Endothelial cell of umbilical vein (primary cell): ENCODE measurements at regions not wholly inside any gene's neighbourhood (a gene's known extent, or its start where the extent isn't known, plus 50 kb on each side); places are given as distances from the start of the nearest gene placed in this dataset.

ENCODE experiments used
- BruUV-seq: library from RNA; stranded (reverse); fragments of 400-500 nt; replicated peaks from 2 replicates; lab custom pipeline; 2021; lab: Mats Ljungman, UMichigan
- CTCF ChIA-PET: fragments of 300-600, 350-600 bp; sonication (Branson Sonifier 250); formaldehyde crosslinking; loops from one replicate; lab custom pipeline; 2021; ENCODE audit warnings: antibody characterized with exemption, inconsistent platforms; lab: Charles Lee
- POLR2A ChIA-PET: fragments of 300-600, 350-600 bp; sonication (Branson Sonifier 250); formaldehyde crosslinking; loops from one replicate; lab custom pipeline; 2021; ENCODE audit warnings: antibody characterized with exemption, inconsistent platforms; lab: Charles Lee
- DNase-seq: peaks from one replicate; pipeline ENCODE4 v3.0.0-alpha.2; 2011; ENCODE audit warnings: low read depth, low spot score
- FAIRE-seq: peaks from 2 replicates; lab custom pipeline; 2011; peaks lifted over from hg19 to GRCh38; lab: Jason Lieb, UNC
- H2AFZ ChIP-seq: 2 replicates; pipeline ENCODE4 v1.6.0; 2012; ENCODE audit warnings: low read depth, low read length, control low read depth, inconsistent platforms
- H3K27ac ChIP-seq: 2 replicates; pipeline ENCODE4 v1.5.1; 2011; ENCODE audit warnings: low read depth, mild to moderate bottlenecking, control low read depth, low read length, moderate library complexity; ENCODE audit not compliant: insufficient read depth
- H3K27me3 ChIP-seq, 2 experiments: 2 replicates each; pipeline versions ENCODE4 v1.6.0 to v1.6.1; 2011; ENCODE audit warnings: low read length in 2 of 2, mixed read lengths in 1 of 2; ENCODE audit not compliant: control insufficient read depth in 2 of 2, insufficient read depth in 2 of 2
- H3K36me3 ChIP-seq, 2 experiments: 2 replicates in 1 of 2; 3 replicates in 1 of 2; pipeline ENCODE4 v1.5.1; 2011; ENCODE audit warnings: low read length in 2 of 2, mild to moderate bottlenecking in 1 of 2, moderate library complexity in 1 of 2; ENCODE audit not compliant: control insufficient read depth in 2 of 2, insufficient read depth in 2 of 2; ENCODE audit errors: extremely low read depth in 1 of 2
- H3K4me1 ChIP-seq: 3 replicates; pipeline ENCODE4 v1.5.1; 2011; ENCODE audit warnings: mild to moderate bottlenecking, low read length; ENCODE audit not compliant: control insufficient read depth, insufficient read depth; ENCODE audit errors: extremely low read depth
- H3K4me2 ChIP-seq: 2 replicates; pipeline ENCODE4 v1.6.1; 2011; ENCODE audit warnings: low read length, control low read depth, mixed read lengths; ENCODE audit not compliant: insufficient read depth
- H3K4me3 ChIP-seq, 3 experiments: fragments of 200-600 bp in 1 of 3; sonication (generic), shearing (Covaris generic) in 1 of 3; replicated peaks in 1 of 3; 2 replicates each; pipeline ENCODE4 v1.5.1; 2011 to 2016; ENCODE audit warnings: control low read depth in 3 of 3, low read length in 3 of 3, mild to moderate bottlenecking in 2 of 3, inconsistent platforms in 1 of 3, low read depth in 1 of 3, moderate library complexity in 1 of 3; ENCODE audit not compliant: insufficient read depth in 1 of 3
- H3K79me2 ChIP-seq: 2 replicates; pipeline ENCODE4 v1.6.0; 2012; ENCODE audit warnings: low read length, inconsistent platforms; ENCODE audit not compliant: control insufficient read depth, insufficient read depth
- H3K9ac ChIP-seq: replicated peaks from 2 replicates; pipeline ENCODE3; 2011; ENCODE audit warnings: low read length, control low read depth; ENCODE audit not compliant: insufficient read depth; ENCODE audit errors: extremely low read depth
- H3K9me1 ChIP-seq: replicated peaks from 3 replicates; pipeline ENCODE4 v1.6.0; 2011; ENCODE audit warnings: mild to moderate bottlenecking, low read length; ENCODE audit not compliant: control insufficient read depth, insufficient read depth; ENCODE audit errors: extremely low read depth
- H3K9me3 ChIP-seq: replicated peaks from 2 replicates; pipeline ENCODE4 v1.5.1; 2012; ENCODE audit warnings: low read length, inconsistent platforms; ENCODE audit not compliant: control insufficient read depth, insufficient read depth
- H4K20me1 ChIP-seq: replicated peaks from 2 replicates; pipeline ENCODE3; 2011; ENCODE audit warnings: mild to moderate bottlenecking, low read length; ENCODE audit not compliant: control insufficient read depth, insufficient read depth; ENCODE audit errors: extremely low read depth
- CTCF ChIP-seq, 2 donors: IDR thresholded peaks; 1 replicate in 1 of 2; 2 replicates in 1 of 2; pipeline ENCODE4 v1.5.1; 2011; ENCODE audit warnings: low read length in 2 of 2, mild to moderate bottlenecking in 2 of 2, moderate library complexity in 2 of 2, control low read depth in 1 of 2, inconsistent platforms in 1 of 2, low read depth in 1 of 2; ENCODE audit not compliant: insufficient read depth in 1 of 2; ENCODE audit errors: extremely low read depth in 1 of 2
- EZH2 ChIP-seq: IDR thresholded peaks from 2 replicates; pipeline ENCODE4 v1.6.1; 2012; ENCODE audit warnings: borderline replicate concordance, low read depth, mild to moderate bottlenecking, moderate library complexity, low read length, inconsistent platforms; ENCODE audit not compliant: severe bottlenecking
- FOS ChIP-seq: IDR thresholded peaks from 2 replicates; pipeline ENCODE4 v1.6.1; 2011; ENCODE audit warnings: mild to moderate bottlenecking, low read length, moderate library complexity, borderline replicate concordance; ENCODE audit not compliant: insufficient read depth
- GATA2 ChIP-seq: IDR thresholded peaks from 2 replicates; pipeline ENCODE4 v1.7.0; 2011; ENCODE audit warnings: low read depth, mild to moderate bottlenecking, moderate library complexity, mixed read lengths, low read length; ENCODE audit not compliant: insufficient read length, insufficient read depth
- JUN ChIP-seq: IDR thresholded peaks from 2 replicates; pipeline ENCODE4 v1.6.1; 2011; ENCODE audit warnings: borderline replicate concordance, low read depth; ENCODE audit not compliant: insufficient read length, insufficient read depth
- MAX ChIP-seq: IDR thresholded peaks from 2 replicates; pipeline ENCODE4 v1.6.1; 2011; ENCODE audit not compliant: insufficient read depth, insufficient read length
- MYC ChIP-seq: IDR thresholded peaks from one replicate; pipeline ENCODE4 v1.6.1; 2011; ENCODE audit warnings: mild to moderate bottlenecking, low read depth, low read length
- POLR2A ChIP-seq: IDR thresholded peaks from 2 replicates; pipeline ENCODE4 v1.6.1; 2012; ENCODE audit warnings: low read depth, mild to moderate bottlenecking, control low read depth, low read length
- POLR2AphosphoS5 ChIP-seq: IDR thresholded peaks from 2 replicates; pipeline ENCODE4 v1.6.1; 2012; ENCODE audit warnings: low read depth, mild to moderate bottlenecking, control low read depth, low read length, moderate library complexity; ENCODE audit not compliant: insufficient read depth
- dilution Hi-C: fragments of 300-500 bp; cut with MboI; formaldehyde crosslinking; loops from one replicate; pipeline ENCODE4 v1.15.0; 2019; ENCODE audit warnings: low sequenced_read_pairs; ENCODE audit not compliant: extremely low pct_ligation_motif_present
- intact Hi-C: fragments of 100-400 bp; cut with micrococcal nuclease; formaldehyde crosslinking; loops from one replicate; pipeline ENCODE4 v1.10.0; 2022

- Histone ChIP-seq H3K9ac (no peak overlapping the region), H3K79me2 (no peaks in the 10 kb centered on the region), H3K4me1 (no peaks in the 10 kb centered on the region), H3K27me3 (peaks cover 6 to 7% of the 10 kb centered on the region in 2 experiments), H3K36me3 (no peaks in the 10 kb centered on the region), H3K4me2 (no peak overlapping the region), H3K4me3 (no peak overlapping the region), H3K9me1 (no peaks in the 10 kb centered on the region), H2AFZ (no peak overlapping the region), H4K20me1 (no peaks in the 10 kb centered on the region), H3K9me3 (no peaks in the 10 kb centered on the region), H3K27ac (no peak overlapping the region)
- ChIA-PET CTCF (no interaction called here), POLR2A (no interaction called here)
- intact Hi-C loops (no loop called here), dilution Hi-C loops (no loop called here)
- no peak for DNase-seq
- FAIRE-seq = no peak
- TF ChIP-seq JUN = no peak
- no peak for TF ChIP-seq CTCF (IDR thresholded peaks at IDR 0.05; ENCODE audit: extremely low read depth in 1 of 2, insufficient read depth in 1 of 2, low read depth in 1 of 2, low read length in 2 of 2)
- TF ChIP-seq MYC = no peak
- TF ChIP-seq POLR2A = no peak
- TF ChIP-seq EZH2 = no peak
- no peak for TF ChIP-seq FOS
- no peak for TF ChIP-seq MAX
- TF ChIP-seq GATA2 = no peak
- TF ChIP-seq POLR2AphosphoS5 = no peak
- BruUV-seq = no TSS peak
Observed at GRCh38 chr7:109898-110556, 82.3 kb upstream of the FAM20C start.
